GM10248 (cell line): ENCODE measurements at regions not wholly inside any gene's neighbourhood (a gene's known extent, or its start where the extent isn't known, plus 50 kb on each side); places are given as distances from the start of the nearest gene placed in this dataset.
"Not testable (repeated sequence)": the region's sequence is repeated elsewhere in the genome, so short reads cannot be mapped to it uniquely, and the experiment has no call there.

Experiments used
- CTCF ChIA-PET: fragments of 300-600 bp; sonication (Branson Sonifier 250); formaldehyde crosslinking; extraction: SDS; loops from one replicate; lab custom pipeline; 2021; ENCODE audit warnings: antibody characterized with exemption; lab: Yijun Ruan, JAX
- POLR2A ChIA-PET: fragments of 350-650 bp; sonication (Branson Sonifier 250); formaldehyde crosslinking; extraction: SDS; loops from one replicate; lab custom pipeline; 2020; ENCODE audit warnings: antibody characterized with exemption; lab: Yijun Ruan, JAX
- DNase-seq: peaks from one replicate; pipeline ENCODE4 v3.0.0; 2012; ENCODE audit errors: extremely low spot score
- CTCF ChIP-seq: IDR thresholded peaks from 2 replicates; pipeline ENCODE4 v1.5.1; 2012; ENCODE audit warnings: mild to moderate bottlenecking, low read depth; ENCODE audit errors: extremely low read depth, missing control alignments, control extremely low read depth

DNA sequence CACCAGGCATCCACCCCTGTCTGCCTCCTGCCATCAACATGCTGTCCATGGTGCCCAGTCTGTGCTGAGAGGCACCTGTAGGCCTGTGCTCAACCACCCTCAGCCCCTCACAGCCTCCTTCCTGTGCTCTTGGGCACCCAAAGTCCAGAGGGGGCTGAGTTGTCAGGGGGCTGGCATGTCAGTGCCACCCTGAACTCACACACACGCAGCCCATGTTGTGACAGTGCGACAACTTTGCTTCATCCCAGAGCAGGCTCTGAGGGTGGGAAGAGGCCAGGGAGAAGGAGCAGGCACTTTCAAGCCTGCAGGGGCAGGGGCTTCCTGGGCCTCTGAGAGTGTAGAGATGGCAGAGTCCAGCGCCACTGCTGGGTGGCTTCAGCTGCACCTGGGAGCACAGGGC lies 491.0 kb downstream of the TMEM135 start:
- no peak for DNase-seq
- CTCF ChIA-PET: no interaction called here
- POLR2A ChIA-PET: no interaction called here
- no peak for TF ChIP-seq CTCF

DNA sequence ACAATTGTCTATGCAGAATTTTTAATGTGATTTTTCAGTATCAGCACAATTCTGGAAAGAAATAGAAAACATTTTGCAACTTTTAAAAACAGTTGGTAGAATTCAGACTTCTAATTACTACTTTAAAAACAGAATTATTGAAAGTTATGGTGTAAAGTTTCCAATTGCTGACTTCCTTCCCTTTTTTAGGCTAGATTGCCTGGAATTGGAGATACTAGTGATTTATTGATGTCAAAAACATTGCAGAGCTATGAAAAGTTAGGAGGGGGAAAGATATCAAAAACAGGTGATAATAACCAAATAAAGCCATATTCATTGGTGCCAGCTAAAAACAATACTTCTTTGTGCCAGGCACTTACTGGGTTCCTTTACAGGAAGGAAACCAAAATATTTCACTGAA lies 485.5 kb downstream of the TMEM135 start:
- POLR2A ChIA-PET: no interaction called here
- CTCF ChIA-PET: interaction anchor here (1.3 to 1.9 kb wide), 2 partner anchors 10 to 13 kb away, joined by 3 to 6 read pairs; no protein-coding TSS in a partner anchor

GRCh38 chr11:87518266-87518665 lies 480.5 kb downstream of the TMEM135 start:
- CTCF ChIA-PET: no interaction called here
- POLR2A ChIA-PET: no interaction called here
- TF ChIP-seq CTCF: no peak
- DNase-seq: no peak

More for the DNA sequence above, 485.5 kb downstream of the TMEM135 start:
- DNase-seq: no peak
- TF ChIP-seq CTCF: no peak

DNA sequence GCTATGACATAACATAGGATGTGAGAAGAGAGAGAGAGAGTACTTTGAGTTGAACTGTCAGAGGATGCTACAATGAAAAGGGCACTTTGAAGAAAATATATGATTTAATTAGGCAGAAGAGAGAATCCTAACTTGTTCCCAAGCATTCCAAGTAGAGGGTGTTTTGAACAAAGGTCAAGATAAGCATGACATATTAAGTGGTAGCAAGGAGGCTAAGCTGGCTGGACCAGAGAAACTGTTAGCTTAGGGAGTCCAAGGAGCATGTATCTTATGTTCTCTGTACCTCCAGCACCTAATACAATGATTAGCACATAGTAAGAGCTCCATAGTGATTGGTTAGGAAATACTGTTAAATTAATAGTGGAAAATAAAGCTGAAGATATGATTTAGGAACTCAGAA lies 479.6 kb downstream of the TMEM135 start:
- CTCF ChIA-PET: no interaction called here
- no peak for DNase-seq
- TF ChIP-seq CTCF: no peak
- POLR2A ChIA-PET: no interaction called here

DNA sequence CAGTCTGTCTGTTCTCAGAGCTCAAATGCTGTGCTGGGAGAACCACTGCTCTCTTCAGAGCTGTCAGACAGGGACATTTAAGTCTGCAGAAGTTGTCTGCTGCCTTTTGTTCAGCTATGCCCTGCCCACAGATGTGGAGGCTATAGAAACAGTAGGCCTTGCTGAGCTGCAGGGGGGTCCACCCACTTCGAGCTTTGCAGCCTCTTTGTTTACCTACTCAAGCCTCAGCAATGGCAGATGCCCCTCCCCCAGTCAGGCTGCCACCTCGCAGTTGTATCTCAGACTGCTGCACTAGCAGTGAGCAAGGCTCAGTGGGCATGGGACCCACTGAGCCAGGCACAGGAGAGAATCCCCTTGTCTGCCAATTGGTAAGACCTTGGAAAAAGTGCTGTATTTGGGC lies 470.0 kb downstream of the TMEM135 start:
- CTCF ChIA-PET: interaction anchor here (1.0 kb wide), 1 partner anchor 15 kb away, joined by 6 read pairs; no protein-coding TSS in a partner anchor
- POLR2A ChIA-PET: not testable (repeated sequence)

DNA sequence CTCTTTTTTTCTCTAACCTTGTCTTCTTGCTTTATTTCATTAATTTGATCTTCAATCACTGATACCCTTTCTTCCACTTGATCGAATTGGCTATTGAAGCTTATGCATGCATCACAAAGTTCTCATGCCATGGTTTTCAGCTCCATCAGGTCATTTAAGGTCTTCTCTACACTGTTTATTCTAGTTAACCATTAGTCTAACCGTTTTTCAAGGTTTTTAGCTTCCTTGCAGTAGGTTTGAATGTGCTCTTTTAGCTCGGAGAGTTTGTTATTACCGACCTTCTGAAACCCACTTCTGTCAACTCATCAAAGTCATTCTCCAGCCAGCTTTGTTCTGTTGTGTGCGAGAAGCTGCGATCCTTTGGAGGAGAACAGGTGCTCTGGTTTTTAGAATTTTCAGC lies 469.2 kb downstream of the TMEM135 start:
- POLR2A ChIA-PET, DNase-seq, CTCF ChIA-PET: not testable (repeated sequence)

More for the DNA sequence above, 470.0 kb downstream of the TMEM135 start:
- not testable (repeated sequence) for DNase-seq

- DNase-seq: no peak
- CTCF ChIA-PET: interaction anchor here (1.3 kb wide), 1 partner anchor 11 kb away, joined by 4 read pairs; no protein-coding TSS in a partner anchor
- TF ChIP-seq CTCF: no peak
- POLR2A ChIA-PET: no interaction called here
Observed at GRCh38 chr11:87501388-87501787, 463.7 kb downstream of the TMEM135 start.

DNA sequence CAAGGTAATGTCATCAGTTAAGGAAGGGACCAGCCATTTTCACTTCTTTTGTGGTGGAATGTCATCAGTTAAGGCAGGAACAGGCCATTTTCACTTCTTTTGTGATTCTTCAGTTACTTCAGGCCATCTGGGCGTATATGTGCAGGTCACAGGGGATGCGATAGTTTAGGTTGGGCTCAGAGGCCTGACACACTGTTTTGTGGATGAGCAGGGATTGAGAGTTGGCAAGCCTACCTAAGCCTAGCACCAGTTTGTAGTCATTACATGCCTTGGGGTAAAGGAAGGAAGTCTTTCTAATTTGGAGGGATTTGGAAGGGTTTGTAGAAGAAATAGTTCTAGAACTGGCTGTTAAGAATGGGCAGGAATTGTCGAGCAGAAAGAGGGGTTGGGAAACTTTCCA lies 457.2 kb downstream of the TMEM135 start:
- CTCF ChIA-PET, DNase-seq, POLR2A ChIA-PET: not testable (repeated sequence)

DNA sequence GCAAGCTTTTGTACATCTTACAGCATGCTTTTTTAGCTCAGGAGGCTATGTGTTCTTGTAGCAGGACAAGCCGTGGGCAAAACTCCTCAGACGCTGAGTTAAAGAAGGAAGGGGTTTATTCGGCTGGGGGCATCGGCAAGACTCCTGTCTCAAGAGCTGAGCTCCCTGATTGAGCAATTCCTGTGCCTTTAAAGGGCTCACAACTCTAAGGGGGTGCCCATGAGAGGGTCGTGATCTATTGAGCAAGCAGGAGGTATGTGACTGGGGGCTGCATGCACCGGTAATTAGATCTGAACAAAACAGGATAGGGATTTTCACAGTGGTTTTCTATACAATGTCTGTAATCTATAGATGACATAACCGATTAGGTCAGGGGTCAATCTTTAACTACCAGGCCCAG lies 456.3 kb downstream of the TMEM135 start:
- DNase-seq, POLR2A ChIA-PET: not testable (repeated sequence)
- CTCF ChIA-PET: interaction anchor here (2.0 kb wide), 1 partner anchor 14 kb away, joined by 6 read pairs; no protein-coding TSS in a partner anchor
